GM19240 (cell line): ENCODE measurements at regions not wholly inside any gene's neighbourhood (a gene's known extent, or its start where the extent isn't known, plus 50 kb on each side); places are given as distances from the start of the nearest gene placed in this dataset.

Experiments
- DNase-seq: peaks from one replicate; pipeline ENCODE4 v3.0.0; 2011; ENCODE audit warnings: low spot score; ENCODE audit not compliant: insufficient read length

GRCh38 chr4:125744891-125745364, 430.2 kb downstream of the FAT4 start:
- no peak for DNase-seq

GRCh38 chr4:125749354-125749753, 434.6 kb downstream of the FAT4 start:
- DNase-seq = no peak

- no peak for DNase-seq
Observed at GRCh38 chr4:125750399-125750798, 435.6 kb downstream of the FAT4 start.

- DNase-seq = no peak
Observed at GRCh38 chr4:125750828-125751466, 436.2 kb downstream of the FAT4 start.

GRCh38 chr4:125758438-125758837, 443.7 kb downstream of the FAT4 start:
- no peak for DNase-seq

- DNase-seq = no peak
Observed at GRCh38 chr4:125760201-125760819, 445.6 kb downstream of the FAT4 start.

- no peak for DNase-seq
Observed at GRCh38 chr4:125760956-125761355, 446.2 kb downstream of the FAT4 start.

- DNase-seq = no peak
Observed at GRCh38 chr4:125762537-125762936, 447.8 kb downstream of the FAT4 start.

GRCh38 chr4:125765941-125766340, 451.2 kb downstream of the FAT4 start:
- DNase-seq = no peak

GRCh38 chr4:125770814-125771398, 456.2 kb downstream of the FAT4 start:
- DNase-seq = no peak

- no peak for DNase-seq
Observed at GRCh38 chr4:125772680-125773079, 457.9 kb downstream of the FAT4 start.

- DNase-seq = no peak
Observed at GRCh38 chr4:125773502-125773901, 458.7 kb downstream of the FAT4 start.

GRCh38 chr4:125773931-125774330, 459.2 kb downstream of the FAT4 start:
- DNase-seq = no peak

GRCh38 chr4:125776146-125776545, 461.4 kb downstream of the FAT4 start:
- DNase-seq = no peak

GRCh38 chr4:125780164-125780563, 465.4 kb downstream of the FAT4 start:
- no peak for DNase-seq

GRCh38 chr4:125780747-125781146, 466.0 kb downstream of the FAT4 start:
- DNase-seq = no peak

- DNase-seq = no peak
Observed at GRCh38 chr4:125781651-125782050, 466.9 kb downstream of the FAT4 start.

GRCh38 chr4:125784741-125785140, 470.0 kb downstream of the FAT4 start:
- no peak for DNase-seq

GRCh38 chr4:125787707-125788106, 473.0 kb downstream of the FAT4 start:
- no peak for DNase-seq

GRCh38 chr4:125789023-125789422, 474.3 kb downstream of the FAT4 start:
- DNase-seq = no peak

GRCh38 chr4:125791896-125792295, 477.1 kb downstream of the FAT4 start:
- DNase-seq = no peak

GRCh38 chr4:125794989-125795388, 480.2 kb downstream of the FAT4 start:
- DNase-seq = no peak

GRCh38 chr4:125796138-125796537, 481.4 kb downstream of the FAT4 start:
- no peak for DNase-seq
